ENCODE measurements at regions not wholly inside any gene's neighbourhood (a gene's known extent, or its start where the extent isn't known, plus 50 kb on each side); places are given as distances from the start of the nearest gene placed in this dataset.

DNA sequence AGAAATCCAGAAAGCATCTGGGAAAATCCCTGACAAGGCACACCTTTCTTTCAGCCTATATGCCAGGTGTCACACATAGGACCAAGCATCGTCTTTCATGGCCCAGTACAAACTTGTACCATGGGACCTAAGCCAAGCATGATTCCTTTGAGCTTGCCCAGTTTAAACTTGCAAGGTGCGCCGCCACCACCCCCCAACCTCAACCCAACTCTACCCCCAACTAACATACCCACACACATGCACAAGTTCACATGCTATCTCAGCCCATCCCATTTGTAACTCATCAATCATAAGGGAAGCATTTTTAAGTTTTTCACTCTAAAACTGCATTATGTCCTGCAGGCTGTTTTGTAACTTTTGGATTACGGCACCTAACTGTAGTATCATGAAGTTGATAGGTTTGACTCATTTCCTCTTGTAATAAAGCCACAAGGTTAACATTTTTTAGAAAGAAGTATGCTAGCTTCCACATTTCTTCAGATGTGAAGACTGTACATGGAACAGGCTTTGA lies 145.9 kb upstream of the FST start:
- DNase-seq, result peak; percentile 94

GRCh38 chr5:53335115-53335514 lies 145.3 kb upstream of the FST start:
- peak; percentile 46 for DNase-seq

- DNase-seq, result no peak
Observed at GRCh38 chr5:53337827-53338226, 142.6 kb upstream of the FST start.

- DNase-seq, result no peak
Observed at GRCh38 chr5:53338971-53339370, 141.5 kb upstream of the FST start.

GRCh38 chr5:53339962-53340540 lies 140.4 kb upstream of the FST start:
- no peak for DNase-seq

DNA sequence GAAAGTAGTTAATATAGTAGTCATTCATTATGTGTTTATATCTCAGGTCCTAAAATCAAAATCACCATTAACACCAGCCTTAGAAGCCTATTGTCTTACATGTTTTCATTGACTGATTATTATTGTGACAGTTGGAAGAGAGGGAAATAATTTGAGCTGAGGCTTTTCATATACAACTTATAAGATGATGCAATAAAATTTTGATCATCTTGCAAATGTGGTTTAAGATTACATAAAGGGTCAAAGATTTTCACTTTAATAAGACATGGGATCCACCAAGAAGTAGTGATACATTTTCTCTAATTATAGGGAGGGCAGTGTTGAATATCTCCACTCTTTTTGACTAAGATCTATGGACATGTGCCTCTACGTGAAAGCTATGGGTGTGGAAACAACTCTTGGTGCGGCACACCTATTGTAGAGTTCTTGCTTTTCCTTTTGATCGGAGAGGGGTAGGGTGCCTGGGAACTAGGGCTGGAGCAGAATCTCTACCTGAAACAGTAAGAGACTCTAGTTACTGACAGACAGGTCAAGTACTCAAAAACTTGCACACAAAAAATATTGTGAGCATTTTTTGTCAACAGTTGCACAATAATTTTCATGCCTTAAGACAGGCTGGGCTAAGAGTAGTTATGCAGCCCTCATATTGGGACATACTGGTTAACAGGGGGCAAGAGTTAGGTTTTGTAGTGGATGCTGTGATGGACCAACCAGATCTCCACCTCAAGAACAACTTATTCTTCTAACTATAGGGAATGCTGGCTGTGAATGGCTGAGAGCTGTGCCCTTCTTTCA lies 139.3 kb upstream of the FST start:
- DNase-seq, result no peak

- no peak for DNase-seq
Observed at GRCh38 chr5:53342236-53342635, 138.2 kb upstream of the FST start.

- DNase-seq, result peak; percentile 98
Observed at GRCh38 chr5:53343187-53343586, 137.2 kb upstream of the FST start.

GRCh38 chr5:53350368-53350767 lies 130.1 kb upstream of the FST start:
- no peak for DNase-seq

DNA sequence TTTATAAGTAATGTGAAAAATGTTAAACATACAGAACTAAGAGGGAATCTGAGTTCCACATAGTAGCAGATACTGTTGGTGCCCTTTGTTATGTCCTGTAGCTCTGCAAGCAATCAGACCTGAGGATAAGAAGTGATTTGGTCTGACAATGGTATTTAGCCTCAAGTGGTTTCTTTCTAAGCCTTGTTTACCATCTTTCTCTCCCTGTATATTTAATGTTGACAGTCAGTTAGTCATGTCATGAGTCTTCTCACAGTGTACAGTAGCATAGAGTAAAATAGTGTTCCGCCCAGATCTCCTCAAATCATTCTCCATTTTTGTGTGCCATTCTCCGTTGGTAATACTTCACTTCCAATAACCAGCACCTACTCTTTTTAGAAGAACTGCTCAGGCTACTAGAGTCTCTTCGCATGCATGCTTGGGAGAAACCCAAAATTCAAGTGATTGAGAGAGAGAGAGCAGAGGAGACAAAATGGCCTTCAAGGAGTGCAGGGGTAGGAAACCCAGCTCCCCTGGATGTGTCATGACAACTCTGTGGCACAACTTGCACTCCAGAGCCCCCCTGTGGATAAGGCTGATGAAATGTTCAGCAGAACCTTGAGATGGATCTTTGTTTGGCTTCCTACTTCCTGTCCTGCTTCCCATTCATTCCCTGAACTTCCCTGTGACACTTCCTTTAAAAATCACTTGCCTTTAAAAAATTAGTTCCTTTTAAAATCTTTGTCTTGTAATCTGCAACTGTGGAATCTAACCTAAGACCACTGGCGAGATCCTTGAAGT lies 129.2 kb upstream of the FST start:
- DNase-seq, result peak; percentile 43

DNA sequence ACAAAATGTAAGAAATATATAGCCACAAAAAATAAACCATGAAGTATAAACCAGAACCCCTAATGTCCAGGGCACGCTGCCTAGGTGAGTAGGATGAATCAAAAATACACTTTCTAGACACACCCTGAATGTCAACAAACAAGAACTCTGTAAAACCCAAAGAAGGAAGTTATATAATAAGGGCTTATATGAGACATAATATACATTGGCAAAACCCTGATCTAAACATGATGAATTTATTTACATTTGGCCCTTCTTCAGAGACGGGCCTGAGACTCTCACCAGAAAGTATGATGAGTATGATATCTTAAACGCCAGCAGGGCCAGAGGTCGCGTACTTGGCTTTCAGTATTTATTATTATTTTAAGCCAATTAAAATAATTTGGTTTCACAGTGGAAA lies 125.1 kb upstream of the FST start:
- DNase-seq, result peak; percentile 41

DNA sequence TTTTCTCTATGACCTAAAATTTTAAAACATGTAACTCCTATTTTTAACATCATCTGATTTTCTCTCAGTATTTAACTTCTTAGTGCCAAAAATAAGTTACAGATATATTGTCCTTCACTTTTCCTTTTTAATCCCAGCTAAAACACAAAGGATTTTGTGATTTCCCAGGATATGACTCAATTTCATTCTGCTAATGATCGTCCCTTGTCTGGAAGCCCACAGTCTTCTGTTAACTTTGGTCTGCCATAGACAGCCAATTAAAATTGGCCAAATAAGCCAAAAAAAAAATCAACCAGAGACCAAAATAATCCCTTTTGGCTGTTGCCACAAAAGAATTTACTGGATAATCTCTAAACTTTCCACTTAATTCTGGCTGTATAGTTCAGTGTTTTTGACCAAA lies 124.5 kb upstream of the FST start:
- no peak for DNase-seq

GRCh38 chr5:53357439-53357838 lies 123.0 kb upstream of the FST start:
- DNase-seq, result no peak

- no peak for DNase-seq
Observed at GRCh38 chr5:53358794-53359193, 121.6 kb upstream of the FST start.

DNA sequence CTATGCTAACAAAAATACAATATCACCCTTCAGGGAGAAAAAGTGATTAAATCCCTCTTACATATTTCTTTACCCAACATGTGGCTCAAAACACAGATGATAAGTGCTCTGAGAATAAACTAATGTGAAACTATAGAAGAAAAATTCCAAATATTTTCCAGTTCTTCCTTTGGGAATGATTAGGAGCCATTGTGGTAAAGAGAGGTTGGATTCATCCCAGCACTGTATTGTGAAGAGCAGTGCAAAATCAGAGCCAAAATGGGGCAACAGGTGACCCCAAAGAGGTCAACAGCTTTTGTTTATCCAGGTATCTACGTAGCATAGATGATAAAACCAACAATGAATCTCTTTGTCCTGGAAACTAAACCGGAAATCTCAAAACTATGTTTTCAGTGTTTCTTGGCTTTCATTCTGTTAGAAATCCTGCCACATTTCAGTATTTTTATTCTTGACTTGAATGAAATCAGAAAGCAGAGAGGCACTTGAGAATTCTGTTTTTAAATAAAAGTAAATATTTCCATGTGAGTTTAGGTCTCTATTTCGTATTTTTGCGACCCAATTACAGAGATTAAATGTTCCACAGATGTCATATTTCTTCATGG lies 120.4 kb upstream of the FST start:
- DNase-seq, result peak; percentile 38

DNA sequence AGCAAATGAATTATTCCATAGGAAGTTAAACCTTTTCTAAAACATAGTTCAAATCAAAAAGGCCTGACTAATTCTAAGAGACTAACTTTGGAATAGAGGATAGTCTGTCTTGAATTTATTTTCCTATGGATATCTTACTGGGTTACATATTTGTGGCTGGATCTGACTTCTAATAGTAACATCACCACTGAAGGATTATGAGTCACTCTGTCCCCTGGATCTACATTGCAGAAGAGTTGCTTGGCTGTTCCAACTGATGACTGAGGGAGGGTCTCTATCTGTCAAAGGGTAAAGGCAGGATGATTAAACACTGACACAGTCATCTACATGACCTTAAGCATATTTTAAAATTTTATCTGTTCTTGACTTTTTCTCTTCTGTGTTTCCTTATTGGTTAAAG lies 119.6 kb upstream of the FST start:
- DNase-seq, result peak; percentile 96

DNA sequence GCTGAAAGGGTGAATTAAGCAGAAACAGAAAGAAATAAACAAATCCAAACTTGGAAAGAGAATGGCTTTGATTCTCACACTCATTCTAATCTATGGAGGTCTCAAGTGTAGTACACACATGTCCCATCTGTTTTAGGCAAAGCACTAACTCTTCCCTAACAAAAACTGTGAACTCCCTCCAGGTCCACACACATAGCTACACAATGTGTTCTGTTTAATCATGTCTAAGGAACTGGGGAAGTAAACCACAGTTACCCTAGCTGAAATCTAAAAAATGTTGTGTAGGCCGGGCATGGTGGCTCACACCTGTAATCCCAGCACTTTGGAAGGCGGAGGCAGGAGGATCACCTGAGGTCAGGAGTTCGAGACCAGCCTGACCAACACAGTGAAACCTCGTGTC lies 118.7 kb upstream of the FST start:
- DNase-seq, result no peak

DNA sequence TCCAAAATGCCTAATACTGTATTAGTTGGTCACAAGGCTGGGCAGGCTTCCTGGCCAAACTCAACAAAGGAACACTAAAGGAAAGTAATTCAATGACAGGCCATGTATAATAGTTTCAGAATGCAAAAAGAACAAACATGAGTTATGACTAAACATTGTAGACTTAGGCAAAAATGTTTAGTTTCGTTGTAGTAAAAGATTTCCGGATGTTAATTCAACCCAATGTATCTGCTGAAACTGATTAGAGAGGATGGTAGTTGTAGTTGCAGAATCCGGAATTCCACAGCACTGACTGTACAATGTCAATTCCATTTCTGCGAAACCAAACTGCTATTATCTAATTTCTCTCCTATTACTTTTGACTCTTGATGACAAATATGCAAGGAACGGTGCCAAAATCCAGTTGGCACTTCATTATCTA lies 117.9 kb upstream of the FST start:
- DNase-seq, result peak; percentile 99

DNA sequence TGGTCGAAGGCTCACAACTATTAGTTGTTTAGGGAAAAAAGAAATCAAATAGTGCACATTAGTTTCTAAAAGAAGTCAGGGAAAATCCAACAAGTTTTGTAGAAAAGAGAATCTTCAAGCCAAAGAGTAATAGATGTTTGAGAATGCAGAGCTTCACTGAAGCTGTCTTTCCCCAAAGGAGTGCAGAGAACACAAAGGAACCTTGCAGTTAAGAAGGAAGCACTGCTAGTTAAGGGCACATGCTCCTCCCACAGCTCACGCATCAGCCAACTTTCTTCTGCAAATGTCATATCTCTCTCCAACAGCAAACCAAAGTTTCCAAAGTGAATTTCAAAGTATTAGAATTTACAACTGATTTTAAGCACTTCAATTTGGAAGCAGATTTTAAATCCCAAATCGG lies 116.4 kb upstream of the FST start:
- DNase-seq, result no peak

- peak; percentile 90 for DNase-seq
Observed at GRCh38 chr5:53366245-53366644, 114.2 kb upstream of the FST start.

- no peak for DNase-seq
Observed at GRCh38 chr5:53367727-53368126, 112.7 kb upstream of the FST start.

GRCh38 chr5:53368516-53368915 lies 111.9 kb upstream of the FST start:
- DNase-seq, result peak; percentile 84

DNA sequence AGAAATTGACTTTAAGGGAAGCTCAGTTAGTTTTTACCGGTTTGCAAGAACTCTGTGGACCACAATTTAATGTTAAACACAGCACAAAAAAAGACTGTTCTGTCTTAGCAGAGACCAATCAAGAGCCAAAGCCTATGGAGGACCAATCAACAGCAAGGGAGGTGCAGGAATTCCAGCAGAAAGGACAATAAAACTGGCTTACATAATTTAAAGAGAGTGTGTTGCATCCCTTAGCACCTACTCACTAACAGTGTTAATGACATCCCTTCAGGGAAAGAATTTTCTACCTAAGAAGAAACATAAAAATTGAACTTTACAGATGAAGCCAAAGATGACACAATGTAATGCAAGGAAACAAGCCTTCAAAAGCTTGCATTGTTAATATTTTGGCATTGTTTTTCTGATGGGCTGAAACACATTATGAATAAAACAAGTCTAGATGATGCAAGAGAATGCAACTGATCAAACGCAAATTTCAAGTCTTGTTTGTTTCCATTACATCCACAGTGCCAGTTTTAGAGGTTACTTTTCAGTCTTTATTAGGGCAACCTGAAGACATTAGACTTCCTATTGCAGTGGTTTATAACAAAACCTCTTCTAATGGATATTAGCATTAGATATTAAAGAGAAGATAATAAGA lies 111.3 kb upstream of the FST start:
- DNase-seq, result no peak

All from HCEC 1CT (cell line).